ENCODE measurements at regions not wholly inside any gene's neighbourhood (a gene's known extent, or its start where the extent isn't known, plus 50 kb on each side); places are given as distances from the start of the nearest gene placed in this dataset.
"Not testable (repeated sequence)": the region's sequence is repeated elsewhere in the genome, so short reads cannot be mapped to it uniquely, and the experiment has no call there.

GRCh38 chr3:73120710-73121109 is 59.3 kb downstream of the EBLN2 start:
- no peak for DNase-seq

- no peak for DNase-seq
Observed at GRCh38 chr3:73121669-73122331, 60.3 kb downstream of the EBLN2 start.

GRCh38 chr3:73134034-73134433 is 72.6 kb downstream of the EBLN2 start:
- DNase-seq: no peak

- no peak for DNase-seq
Observed at GRCh38 chr3:73136941-73137340, 75.5 kb downstream of the EBLN2 start.

DNA sequence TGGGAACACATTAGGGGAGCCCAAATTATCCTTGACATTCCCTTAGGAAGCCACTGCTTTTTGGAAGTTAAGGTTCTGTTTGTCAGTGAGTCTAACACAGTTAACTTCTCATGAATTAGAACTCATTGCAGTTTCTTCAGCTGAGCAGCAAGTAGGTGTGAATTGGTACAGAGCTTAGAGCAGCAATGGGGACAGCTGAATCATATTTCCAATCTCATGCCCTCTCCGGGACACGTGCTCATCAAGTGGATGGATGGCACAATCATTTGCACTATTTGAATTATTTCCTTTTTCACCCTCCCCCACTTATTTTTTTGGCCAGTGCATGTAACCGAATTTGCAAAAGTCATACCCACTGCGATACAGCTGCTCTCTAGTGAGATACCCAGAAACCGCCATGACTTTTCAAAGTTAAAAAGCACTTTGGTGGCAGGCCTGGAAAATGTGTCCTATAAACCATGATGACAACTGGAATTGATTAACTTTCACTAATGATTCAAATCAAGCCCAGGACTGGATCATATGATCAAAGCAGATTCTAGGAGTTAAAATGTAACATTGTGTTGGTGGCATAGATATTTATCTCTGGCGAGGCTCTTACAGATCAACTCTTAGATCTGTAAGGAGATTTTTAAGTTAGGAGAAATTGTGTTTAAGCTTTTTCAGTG is 76.4 kb downstream of the EBLN2 start:
- DNase-seq: no peak

DNA sequence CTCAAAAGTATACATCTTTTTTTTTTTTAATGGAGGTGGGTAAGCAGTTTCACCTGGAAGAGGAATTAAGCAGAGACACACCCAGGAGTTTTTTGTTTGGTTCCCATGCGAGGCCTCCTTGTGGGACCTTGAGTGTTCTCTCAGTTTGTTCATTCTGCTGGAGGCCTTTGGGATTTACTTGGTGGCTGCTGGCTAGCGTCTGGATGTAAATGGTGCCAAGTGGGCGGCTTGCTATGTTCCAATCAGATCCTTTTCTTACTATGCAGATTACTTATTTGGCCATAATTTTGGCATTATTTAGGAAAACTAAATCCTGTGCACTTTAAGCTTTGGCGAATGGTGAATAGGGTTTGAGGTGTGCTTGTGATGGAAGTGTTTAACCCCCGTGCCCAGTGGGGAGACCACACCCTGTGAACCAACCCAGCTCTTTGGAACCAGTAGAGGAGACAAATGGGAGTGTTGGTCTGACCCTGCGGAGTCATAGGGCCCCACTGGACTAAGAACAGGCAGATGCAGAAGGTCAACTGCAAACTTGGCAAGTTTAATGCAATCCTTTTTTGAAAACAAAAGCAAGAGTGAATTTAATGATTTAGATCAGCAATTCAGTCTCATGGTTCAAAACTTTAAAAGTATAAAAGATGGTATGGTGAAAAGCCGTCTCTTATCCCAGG is 79.4 kb downstream of the EBLN2 start:
- DNase-seq: no peak

- DNase-seq: no peak
Observed at GRCh38 chr3:73141525-73141924, 80.1 kb downstream of the EBLN2 start.

DNA sequence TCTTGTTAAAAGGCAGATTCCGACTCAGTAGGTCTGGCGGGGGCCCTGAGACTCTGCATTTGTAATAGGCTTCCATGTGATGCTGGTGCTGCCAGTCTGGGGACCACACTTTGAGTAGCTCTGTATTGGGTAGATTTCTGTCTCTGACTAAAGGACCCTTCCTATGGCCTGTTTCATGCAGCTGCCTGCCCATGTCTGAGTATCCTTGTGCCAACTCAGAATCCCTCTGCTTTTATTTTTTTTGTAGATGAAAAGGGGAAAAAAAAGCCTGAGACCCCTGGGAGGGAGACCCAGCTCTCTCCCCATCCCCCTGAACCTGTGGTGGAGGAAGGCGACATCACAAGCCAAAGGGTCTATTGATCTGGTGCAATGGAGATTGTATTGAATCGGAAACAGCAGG is 81.9 kb downstream of the EBLN2 start:
- no peak for DNase-seq

GRCh38 chr3:73143821-73144237 is 82.4 kb downstream of the EBLN2 start:
- DNase-seq: peak; percentile 71

GRCh38 chr3:73144276-73144675 is 82.8 kb downstream of the EBLN2 start:
- DNase-seq: no peak

GRCh38 chr3:73144828-73145227 is 83.4 kb downstream of the EBLN2 start:
- no peak for DNase-seq

DNA sequence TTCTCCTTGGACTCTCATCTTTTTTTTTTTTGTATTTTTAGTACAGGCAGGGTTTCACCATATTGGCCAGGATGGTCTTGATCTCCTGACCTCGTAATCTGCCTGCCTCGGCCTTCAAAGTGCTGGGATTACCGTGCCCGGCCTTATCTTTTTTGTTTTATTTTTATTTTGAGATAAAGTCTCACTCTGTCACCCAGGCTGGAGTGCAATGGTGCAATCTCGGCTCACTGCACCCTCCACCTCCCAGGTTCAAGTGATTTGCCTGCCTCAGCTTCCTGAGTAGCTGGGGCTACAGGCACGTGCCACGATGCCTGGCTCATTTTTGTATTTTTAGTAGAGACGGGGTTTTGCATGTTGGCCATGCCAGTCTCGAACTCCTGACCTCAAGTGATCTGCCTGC is 86.0 kb downstream of the EBLN2 start:
- not testable (repeated sequence) for DNase-seq

DNA sequence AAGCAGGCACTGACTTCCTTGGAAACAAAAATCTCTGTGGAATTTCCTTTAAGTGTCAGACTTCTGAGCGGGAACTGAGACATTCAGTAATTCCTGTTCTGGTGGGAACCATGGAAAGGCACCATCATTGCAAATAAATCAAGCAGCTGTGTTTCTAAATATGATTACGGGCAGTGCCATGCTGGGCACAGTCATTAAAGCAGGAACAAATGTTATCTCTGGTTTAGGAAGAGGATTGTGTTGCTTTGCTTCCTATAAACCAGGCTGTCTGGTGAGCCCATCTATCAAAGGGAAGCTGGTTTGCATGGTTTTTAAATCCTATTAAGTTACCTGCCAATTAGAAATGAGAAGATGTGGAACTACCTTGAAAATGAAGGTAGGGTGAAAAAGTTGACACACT is 86.7 kb downstream of the EBLN2 start:
- no peak for DNase-seq

- DNase-seq: no peak
Observed at GRCh38 chr3:73148682-73149081, 87.2 kb downstream of the EBLN2 start.

DNA sequence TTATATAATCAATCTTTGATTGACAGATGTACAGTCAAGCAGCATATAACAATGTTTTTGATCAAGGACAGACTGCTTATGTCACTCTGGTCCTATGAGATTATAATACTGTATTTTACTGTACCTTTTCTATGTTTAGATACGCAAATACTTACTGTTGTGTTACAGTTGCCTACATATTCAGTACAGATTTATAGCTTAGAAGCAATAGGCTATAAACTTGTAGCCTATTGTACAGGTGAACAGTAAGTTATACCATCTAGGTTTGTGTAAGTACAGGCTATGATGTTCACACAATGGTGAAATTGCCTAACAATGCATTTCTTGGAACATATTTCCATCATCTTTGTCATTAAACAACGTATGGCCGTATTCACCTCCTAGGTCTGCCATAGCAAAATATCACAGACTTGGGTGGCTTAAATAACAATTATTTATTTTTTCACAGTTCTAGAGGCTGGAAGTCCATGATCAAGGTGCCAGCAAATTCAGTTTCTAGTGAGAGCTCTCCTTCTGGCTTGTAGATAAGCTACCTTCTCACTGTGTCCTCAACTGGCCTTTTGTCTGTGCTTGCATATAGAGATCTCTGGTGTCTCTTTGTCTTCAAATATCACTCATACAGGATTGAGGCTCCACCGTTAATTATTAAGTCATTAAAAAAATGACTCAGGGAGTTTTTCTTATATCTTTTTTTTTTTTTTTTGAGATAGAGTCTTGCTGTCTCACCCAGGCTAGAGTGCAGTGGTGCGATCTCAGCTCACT is 89.1 kb downstream of the EBLN2 start:
- no peak for DNase-seq

- DNase-seq: not testable (repeated sequence)
Observed at GRCh38 chr3:73152571-73152970, 91.1 kb downstream of the EBLN2 start.

GRCh38 chr3:73153057-73153456 is 91.6 kb downstream of the EBLN2 start:
- not testable (repeated sequence) for DNase-seq

DNA sequence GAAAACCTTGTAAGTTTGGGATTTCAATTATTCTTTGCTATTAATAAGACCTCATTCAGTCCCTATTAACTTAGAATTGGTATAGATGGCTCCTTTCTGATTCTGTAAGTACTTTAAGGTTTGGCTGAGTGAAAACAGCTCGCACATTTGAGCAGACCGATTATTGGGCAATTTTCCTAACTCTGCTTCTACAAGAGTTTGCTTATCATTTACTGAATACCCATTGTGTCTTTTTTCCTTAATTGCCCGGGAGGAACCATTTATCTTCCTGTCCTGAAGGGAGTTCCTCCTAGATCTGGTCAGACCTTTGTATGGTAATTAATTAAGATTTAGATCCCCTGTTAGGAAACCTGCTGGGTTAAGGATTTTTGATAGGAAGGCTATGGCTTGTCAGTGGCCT is 92.8 kb downstream of the EBLN2 start:
- DNase-seq: not testable (repeated sequence)

GRCh38 chr3:73155441-73155840 is 94.0 kb downstream of the EBLN2 start:
- not testable (repeated sequence) for DNase-seq

GRCh38 chr3:73164622-73165021 is 103.2 kb downstream of the EBLN2 start:
- no peak for DNase-seq

DNA sequence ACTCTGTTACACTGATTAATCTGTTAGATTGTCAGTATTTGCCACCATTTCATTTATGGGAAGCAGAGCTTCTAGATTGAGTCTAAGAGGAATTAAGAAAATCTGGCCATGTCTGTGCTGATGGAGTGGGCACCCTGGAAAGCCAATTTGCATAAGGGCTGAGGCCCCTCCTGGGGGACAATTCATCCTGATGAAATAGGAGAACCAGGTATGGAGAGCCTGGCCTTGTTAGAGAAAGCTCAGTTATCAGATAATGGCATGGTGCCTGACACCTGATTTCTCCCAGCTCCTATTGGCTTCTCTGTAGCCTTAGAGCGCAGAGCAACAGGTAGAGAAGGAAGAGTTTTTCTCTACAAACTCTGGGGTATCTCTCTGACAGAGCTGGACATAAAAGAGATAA is 114.2 kb downstream of the EBLN2 start:
- no peak for DNase-seq

DNA sequence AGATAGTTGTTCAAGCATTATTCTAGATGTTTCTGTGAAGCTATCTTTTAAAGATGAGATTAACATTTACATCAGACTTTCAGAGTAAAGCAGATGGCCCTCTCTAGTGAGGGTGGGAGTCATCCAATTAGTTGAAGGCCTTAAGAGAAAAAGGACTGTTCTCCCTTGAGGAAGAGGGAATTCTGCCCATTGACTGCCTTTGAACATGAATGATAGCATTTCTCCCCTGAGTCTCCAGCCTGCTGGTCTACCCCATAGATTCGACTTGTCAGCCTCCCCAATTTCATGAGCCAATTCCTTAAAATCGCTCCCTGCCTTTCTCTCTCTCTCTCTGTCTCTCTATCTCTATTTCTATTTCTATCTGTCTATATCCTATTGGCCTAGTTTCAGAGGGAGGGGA is 115.5 kb downstream of the EBLN2 start:
- DNase-seq: no peak

DNA sequence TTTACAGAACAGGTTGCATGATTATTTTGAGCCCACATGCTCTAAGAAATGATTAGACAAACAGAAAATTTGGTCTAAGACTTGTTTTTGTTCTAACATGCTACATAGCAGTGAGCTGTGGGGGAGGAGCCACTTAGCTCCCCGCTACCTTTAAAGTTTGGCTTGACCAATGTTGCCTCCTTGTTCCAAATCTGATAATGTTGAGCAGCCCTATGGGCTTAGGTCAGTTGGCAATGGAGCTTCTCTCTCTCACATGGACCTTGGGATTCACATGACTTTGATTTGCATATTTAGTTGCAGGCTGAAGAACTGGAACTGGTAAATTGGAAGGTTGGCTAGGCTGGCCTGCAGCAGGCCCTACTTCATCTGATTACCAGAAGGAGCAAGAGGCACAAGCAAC is 116.4 kb downstream of the EBLN2 start:
- no peak for DNase-seq
